Activated CD8-positive, alpha-beta memory T cell treated with anti-CD3 and anti-CD28 coated beads for 36 hours (primary cell): ENCODE measurements at regions not wholly inside any gene's neighbourhood (a gene's known extent, or its start where the extent isn't known, plus 50 kb on each side); places are given as distances from the start of the nearest gene placed in this dataset.

Experiments
- CTCF ChIA-PET: fragments of 350-600 bp; sonication (Branson Sonifier 250); formaldehyde crosslinking; loops from one replicate; lab custom pipeline; 2021; ENCODE audit warnings: antibody characterized with exemption; lab: Charles Lee
- POLR2A ChIA-PET: fragments of 350-600 bp; sonication (Branson Sonifier 250); formaldehyde crosslinking; loops from one replicate; lab custom pipeline; 2021; ENCODE audit warnings: antibody characterized with exemption; lab: Charles Lee

DNA sequence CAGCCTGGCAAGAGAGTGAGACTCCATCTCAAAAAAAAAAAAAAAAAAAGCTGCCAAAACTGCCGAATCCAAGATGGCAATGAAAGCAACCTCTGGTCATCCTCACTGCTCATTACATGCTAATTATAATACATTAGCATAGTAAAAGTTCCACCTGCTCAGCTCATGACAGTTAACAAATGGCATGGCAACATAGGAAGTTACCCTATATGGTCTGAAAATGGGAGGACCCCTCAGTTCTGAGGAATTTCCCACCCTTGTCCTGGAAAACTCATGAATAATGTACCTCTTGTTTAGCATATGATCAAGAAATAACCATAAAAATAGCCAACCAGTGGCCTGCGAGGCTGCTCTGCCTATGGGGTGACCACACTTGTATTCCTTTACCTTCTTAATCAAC, 93.1 kb upstream of the PGBD5 start:
- ChIA-PET CTCF (no interaction called here), POLR2A (no interaction called here)

DNA sequence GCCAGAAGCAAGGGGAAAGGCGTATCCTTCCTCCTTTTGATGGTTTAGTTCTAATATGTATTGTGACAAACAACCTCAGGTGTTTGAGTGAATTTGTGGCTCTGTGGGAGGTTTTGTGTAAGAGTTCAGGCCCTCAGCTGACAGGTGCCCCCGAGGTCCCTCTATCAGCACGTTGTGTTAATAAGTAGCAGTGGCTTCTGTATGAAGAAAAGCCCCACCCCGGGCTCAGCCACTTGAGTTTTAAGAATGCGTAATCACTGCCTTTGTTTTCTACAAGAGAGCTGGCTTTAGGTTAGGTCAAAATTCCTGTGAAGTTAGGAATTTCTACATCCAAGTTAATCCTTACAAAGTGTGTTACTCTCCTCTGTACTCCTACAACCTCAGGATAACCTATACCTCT, 92.4 kb upstream of the PGBD5 start:
- POLR2A ChIA-PET: no interaction called here
- CTCF ChIA-PET: no interaction called here

DNA sequence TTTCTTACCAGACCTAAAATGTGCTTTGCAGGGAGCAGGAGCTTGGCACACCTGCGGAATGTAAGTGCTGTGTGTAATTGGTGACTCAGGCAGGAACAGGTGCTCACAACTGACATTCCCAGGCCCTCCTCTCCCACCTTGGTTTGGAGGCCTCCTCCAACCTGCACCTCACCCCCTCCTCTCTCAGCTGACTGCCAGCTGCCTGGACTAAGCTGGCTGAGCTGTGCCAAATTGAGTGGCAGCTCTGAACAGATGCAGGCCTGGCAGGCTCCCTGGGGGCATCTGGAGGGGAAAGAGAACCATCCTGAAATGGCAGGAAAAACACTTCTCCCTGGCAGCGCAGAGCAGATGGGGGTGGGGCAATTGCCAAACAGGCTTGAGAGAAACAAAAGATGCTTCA, 91.7 kb upstream of the PGBD5 start:
- CTCF ChIA-PET: no interaction called here

DNA sequence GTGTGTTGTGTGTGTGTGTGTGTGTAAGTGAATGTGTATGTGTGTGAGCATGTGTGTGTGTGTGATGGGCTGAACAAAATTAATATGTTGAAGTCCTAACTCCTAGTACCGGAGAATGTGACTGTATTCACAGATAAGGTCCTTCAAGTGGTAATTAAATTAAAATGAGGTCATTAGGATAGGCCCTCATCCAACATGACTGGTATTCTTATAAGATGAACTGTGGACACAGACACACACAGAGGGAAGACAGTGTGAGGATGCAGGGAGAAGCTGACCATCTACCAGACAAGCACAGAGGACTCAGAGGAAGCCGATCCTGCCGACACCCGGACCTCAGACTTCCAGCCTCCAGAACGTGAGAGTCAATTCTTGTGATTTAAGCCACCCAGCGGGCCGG, 91.2 kb upstream of the PGBD5 start:
- POLR2A ChIA-PET: no interaction called here

More for the DNA sequence above, 91.7 kb upstream of the PGBD5 start:
- POLR2A ChIA-PET: no interaction called here

DNA sequence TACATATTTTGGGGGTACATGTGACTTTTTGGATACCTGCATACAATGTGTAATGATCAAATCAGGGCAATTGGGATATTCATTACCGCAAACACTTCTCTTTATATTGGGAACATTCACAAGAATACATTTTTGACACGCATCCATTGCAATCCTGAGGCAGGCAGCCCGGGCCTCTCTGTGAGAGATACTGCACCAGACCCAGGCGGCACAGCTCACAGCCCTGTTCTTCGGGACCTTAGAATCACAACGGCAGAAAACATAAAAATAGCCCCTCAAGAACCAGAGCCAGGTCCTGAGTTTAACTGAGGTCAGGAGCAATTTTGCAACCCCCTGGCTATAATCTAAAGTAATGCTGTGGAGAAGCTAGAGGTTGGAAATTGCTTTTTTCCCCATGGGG, 90.8 kb upstream of the PGBD5 start:
- ChIA-PET CTCF (no interaction called here), POLR2A (no interaction called here)

More for the DNA sequence above, 91.2 kb upstream of the PGBD5 start:
- CTCF ChIA-PET: no interaction called here

DNA sequence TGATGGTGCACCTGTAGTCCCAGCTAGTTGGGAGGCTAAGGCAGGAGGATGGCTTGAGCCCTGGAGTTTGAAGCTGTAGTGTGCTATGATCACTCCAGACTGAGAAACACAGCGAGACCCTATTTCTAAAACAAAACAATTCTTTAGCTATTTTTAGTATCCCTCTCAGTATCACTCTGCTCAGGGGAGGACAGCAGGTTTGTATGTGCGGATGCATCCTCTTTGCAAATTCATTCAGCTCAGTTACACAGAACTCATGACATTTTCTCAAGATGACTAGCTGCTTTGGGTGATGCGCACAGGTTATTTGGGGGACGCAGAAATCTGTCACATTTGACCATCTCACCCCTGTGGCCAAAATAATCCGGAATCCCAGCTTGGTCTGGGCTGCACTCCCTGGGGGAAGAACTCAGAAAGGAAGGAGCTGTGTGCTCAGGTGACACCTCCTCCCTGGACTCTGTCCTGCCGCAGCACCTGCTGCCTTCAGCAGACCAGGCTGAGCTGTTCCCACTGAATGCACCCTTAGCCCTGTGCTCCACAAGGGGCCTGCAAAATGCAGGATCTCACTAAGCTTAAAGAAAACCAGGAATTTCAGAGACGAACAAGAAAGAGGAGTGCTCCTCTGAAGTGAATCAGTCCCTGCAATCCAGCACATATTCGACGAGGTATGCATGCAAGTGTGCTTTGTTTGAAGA, 89.5 kb upstream of the PGBD5 start:
- ChIA-PET CTCF (no interaction called here), POLR2A (no interaction called here)

DNA sequence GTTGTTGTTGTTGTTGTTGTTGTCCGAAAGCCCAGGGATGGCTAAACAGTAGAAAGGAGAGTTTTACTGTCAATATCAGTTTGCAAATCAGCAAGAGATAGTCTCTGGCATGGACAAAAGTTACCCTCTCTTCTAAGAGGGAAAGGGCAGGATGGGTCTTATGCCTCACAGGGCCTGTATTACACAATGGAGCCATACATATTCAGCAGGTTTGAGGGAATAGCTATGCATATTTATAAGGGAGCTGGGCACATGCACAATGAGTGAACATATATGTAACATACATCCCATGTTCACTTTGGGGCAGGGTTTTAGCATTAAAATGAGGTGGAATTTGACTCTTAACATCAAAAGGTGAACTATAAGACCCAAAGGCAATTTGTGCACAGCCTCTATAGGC, 84.4 kb upstream of the PGBD5 start:
- POLR2A ChIA-PET: no interaction called here
- CTCF ChIA-PET: no interaction called here

DNA sequence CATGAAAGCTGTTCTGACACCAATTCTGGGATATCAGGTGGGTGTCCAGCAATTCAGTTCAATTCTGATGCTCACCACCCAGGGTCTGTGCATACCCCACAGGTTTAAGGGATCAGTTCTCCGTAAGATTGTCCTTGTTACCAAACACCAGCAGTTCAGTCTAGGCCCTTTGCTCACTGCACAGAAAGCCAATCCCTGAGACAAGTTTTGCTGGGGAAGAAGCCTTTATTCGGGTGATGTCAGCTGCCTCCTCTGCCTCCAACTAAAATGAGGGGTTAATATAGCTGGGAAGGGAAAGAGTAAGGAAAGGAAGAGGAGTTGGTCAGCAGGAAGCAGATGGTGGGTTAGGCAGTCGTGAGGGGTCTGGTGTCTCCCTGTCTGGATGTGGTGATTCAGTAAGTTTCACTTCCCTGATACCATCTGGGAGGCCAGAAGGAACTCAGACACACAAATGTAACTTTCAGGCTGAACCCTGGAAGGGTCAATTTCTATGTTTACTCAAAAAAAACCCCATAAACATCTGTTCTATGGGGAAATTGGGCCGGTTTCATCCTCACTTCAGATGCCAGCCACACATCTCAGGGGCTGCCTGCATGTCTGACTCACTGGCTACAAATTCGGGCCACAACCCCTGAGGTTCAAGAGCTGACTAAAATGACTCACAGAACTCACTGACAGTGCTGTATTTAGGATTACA, 83.3 kb upstream of the PGBD5 start:
- ChIA-PET CTCF (no interaction called here), POLR2A (no interaction called here)

DNA sequence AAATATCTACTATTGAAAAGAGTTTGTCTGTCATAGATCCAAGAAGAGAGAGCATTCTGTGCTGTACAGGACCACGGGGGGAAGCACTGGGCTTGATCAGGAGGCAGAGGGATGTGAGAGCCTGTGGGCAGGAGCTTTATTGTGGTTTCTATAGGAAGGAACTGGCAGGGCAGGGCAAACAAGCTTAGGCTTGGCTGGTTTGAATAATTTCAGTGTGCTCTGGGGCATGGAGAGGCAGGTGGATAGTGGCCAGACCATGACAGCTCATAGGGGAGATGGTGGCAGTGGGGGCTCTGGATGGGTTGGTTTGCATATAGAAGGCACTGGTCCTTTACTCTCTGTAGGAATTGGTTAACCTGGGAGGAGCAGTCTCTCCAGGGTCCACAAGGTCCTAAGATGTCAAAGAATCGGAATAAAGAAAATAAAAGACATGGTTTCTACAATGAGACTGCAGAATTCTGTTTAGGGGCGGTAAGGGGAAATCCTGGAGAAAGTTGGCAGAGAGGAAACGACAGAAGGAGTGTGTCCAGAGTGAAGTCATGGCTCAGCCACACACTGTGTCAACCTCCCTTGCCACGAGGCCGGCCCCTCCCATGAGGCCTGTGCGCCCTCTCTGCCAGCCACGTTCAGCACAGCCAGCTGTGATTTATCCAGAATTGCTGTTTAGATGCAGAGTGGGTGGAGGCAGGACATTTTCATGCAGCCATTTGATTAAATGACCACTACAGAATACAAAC, 81.7 kb upstream of the PGBD5 start:
- ChIA-PET CTCF (no interaction called here), POLR2A (no interaction called here)

DNA sequence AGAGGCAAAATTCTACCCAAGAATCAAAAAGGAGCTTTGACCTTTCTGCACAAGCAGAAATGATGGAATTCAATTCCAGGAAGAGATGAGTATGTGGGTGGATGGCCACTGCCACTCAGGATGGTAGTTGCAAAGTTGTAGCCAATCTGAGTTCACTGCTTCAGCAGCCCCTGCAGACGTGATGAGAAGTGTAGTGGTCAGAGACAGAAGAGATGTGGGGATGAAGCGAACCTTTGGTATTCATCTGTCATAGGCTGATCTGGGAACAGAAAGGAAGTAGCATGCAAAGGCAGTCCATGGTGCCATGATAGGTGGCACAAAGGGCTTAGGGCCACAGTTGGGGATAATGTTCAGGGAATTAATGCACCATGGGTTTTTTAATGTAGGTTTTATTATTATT, 81.1 kb upstream of the PGBD5 start:
- POLR2A ChIA-PET: no interaction called here
- CTCF ChIA-PET: no interaction called here

DNA sequence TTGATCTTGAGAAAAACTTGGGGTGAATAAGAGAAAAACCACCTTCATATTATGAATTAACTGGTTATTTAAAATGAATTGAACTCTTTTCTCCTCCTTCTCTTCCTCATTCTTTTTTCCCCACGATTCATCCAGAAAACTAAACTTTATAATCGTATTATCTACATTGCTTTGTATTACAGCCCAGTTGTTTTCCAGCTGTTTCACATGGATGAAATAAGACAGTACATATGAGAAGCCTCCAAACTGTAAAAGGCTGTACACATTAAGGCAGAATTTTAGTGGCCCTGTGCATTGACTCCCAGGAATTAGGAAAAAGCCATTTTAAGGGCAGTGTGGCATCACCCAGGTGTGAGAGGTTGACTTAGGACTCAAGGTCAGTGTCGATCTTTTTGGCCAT, 80.3 kb upstream of the PGBD5 start:
- CTCF ChIA-PET: no interaction called here
- POLR2A ChIA-PET: no interaction called here

DNA sequence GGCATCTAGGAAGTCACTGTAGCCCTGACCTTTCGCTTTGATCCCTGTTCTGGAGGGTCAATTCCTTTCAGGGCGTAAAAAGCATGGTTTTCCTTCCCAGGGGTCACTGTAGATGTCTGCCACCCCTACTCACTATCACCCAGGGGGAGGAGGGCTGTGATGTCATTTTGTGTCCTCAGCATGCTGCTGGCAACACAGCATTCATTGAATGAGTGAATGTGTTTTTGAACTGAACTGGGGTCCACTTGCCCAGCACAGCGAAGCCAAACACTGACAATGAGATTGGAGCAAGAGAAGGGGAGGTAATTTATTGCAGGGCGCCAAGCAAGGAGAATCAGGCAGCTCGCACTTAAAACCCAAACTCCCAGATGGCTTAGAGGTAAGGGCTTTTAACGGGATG, 78.2 kb upstream of the PGBD5 start:
- ChIA-PET POLR2A (no interaction called here), CTCF (no interaction called here)

DNA sequence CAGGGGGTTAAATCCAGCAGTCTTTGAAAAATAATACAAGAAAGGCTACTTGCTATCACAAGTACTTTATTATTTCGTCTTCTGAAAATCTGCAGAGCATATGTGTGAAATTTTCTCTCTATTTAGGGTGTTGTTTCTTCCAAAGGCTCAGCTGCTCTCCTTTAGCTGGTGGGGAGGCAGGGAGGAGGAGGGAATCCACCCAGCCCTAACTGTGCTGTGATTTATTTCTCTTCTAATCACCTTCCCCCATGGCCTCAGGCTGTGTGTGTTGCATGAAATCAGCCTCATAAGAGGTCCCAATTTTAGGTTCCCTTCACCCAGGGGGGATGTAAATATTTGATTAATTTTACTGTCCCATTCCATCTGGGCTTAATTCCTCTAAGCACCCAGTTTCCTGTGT, 77.6 kb upstream of the PGBD5 start:
- CTCF ChIA-PET: no interaction called here
- POLR2A ChIA-PET: no interaction called here

DNA sequence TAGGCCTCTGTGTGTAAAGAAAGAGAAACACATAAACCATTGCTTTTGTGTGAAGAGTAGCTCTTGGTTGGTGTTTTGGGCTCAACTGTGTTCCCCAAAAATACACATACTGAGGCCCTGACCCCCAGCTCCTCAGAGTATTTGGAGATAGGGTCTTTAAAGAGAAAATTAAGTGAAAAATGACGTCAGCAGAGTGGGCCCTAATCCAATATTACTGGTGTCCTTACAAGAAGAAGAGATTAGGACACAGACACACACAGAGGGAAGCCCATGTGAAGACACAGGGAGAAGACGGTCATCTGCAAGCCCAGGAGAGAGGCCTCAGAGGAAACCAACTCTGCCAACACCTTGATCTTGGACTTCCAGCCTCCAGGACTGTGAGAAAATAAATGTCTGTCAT, 76.9 kb upstream of the PGBD5 start:
- ChIA-PET CTCF (no interaction called here), POLR2A (no interaction called here)

DNA sequence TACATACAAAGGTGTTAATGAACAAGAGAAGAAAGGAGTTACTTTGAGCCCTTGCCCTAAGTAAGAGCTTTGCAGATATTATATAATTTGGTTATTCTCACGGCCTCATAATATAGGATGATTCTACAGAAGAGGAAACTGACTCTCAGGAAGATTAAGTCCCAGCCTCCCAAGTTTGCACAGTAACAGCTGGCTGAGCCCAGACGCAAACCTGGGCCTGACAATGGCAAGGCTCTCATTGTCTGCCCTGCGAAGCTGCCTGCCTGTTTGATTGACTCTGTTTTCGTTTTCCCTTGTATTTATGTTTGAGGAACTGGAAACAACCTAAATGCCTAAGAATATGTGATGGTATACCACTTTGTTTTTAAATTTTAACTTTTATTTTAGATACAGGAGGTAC, 76.2 kb upstream of the PGBD5 start:
- ChIA-PET POLR2A (no interaction called here), CTCF (no interaction called here)

DNA sequence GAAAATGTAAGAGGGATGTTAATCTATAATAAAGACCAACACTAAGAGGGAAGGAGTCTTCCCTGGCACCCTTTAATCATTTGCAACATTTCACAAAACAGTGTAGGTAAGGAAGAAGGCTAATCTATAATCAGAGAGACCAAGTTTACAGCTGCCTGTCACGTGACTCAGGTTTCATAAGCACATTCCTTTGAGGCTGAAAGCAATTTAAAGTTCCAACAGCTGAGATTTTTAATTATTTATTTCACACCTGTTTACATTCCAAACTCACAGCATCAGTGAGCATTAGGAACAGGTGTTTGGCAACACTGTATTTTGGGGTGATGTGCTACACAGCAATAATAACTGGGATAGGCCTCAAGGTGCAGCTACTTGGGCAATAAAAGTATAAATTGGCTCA, 75.7 kb upstream of the PGBD5 start:
- POLR2A ChIA-PET: no interaction called here
- CTCF ChIA-PET: no interaction called here

DNA sequence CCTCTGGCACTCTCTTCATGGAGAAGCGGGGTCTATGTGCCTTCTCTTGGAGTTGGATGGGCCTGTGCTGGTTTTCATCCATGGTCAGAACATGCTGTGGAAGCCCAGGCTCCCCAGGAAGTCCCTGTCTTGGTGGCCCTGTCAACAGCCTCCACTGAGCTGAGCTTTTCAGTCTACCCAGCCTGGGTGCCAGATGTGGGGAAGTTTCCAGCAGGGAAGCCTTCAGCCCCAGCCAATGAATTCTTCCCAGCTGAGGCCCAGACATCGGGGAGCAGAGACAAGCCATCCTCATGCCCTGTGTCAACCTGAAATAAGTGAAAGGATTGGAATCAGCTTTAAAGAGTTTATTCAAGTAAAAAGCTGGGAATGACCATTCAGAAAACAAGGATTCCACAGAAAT, 75.1 kb upstream of the PGBD5 start:
- ChIA-PET POLR2A (no interaction called here), CTCF (no interaction called here)

DNA sequence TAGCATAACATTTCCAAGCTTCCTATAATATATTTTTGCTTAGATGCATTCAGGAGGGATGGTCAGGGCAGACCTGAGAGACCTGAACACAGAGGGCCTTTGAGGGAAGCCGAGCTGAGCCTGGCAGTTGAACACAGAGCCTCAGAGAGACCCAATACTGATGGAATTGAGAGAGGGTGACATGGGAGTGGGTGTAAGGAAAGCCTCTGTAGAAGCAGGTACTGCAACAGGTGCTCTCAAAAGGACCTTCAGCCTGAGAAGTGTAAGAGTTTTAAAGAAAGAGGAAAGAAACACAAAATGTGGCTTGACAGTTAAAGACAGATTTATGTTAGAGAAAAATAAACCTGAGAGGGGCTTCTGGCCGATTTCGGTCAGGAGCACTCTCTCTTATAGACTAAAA, 73.9 kb upstream of the PGBD5 start:
- POLR2A ChIA-PET: no interaction called here
- CTCF ChIA-PET: no interaction called here

DNA sequence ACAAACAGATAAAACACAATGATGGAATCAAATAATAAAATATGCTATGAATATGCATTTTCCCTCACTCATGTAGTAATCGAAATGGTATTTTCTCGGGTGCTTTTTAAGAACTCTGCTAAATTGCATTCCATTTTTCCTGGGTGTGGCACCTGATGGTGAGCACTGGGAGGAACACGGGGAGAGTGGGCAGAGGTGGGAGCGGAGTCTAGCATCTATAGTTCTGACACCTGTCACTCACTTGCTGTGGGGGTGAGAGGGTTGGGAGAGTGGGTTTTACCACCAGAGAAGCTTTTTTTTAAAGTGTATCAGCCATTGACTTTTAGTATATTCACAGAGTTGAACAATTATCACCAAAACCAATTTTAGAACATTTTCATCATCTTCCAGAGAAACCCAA, 73.4 kb upstream of the PGBD5 start:
- CTCF ChIA-PET: no interaction called here
- POLR2A ChIA-PET: no interaction called here

DNA sequence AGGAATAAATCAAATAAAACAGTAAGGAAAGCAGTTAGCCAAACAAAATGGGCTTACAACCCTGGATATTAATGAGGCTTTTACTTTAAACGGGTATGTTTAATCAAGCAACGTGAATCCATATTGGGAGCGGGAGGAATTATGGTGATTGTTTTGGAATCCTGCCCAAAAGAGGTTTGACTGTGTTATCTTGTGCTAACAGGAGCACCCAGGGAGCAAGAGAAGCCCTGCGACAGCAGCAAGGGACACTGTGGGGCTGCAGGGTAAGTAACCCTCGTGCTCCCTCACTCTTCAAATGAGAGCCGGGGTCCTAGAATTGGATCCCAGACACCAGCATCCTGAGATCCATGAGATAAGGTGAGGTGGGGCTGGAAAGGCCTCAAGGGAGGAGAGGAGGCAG, 72.6 kb upstream of the PGBD5 start:
- ChIA-PET POLR2A (no interaction called here), CTCF (no interaction called here)

DNA sequence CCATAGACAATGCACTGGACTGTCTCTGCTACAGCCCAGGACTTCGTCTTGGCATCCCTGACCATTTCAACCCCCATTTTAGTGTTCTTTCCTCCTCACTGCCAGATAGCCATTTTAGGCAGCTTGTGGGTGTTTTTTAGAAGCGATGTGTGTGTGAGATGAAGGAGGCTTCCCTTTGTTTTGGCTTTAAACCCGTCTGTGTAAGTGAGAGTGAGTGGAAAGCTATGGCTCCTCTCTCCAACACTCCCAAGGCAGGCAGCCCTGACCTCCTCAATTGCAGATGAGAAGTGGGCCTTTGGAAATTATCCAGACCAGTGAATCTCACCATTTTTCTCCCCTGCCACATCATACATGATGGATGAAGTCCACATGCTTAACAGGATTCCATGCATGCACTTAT, 70.3 kb upstream of the PGBD5 start:
- ChIA-PET POLR2A (no interaction called here), CTCF (no interaction called here)
